Trophoblast cell (in vitro differentiated cells and primary cell): ENCODE measurements at regions not wholly inside any gene's neighbourhood (a gene's known extent, or its start where the extent isn't known, plus 50 kb on each side); places are given as distances from the start of the nearest gene placed in this dataset.
A peak's percentile ranks its signal among the peaks of the same experiment; 100 is the strongest.

Experiments
- DNase-seq, 2 donors: peaks; one replicate each; pipeline ENCODE4 v3.0.0-alpha.2; 2016
- H2AFZ ChIP-seq: 2 replicates; pipeline ENCODE4 v1.6.1; 2013; ENCODE audit warnings: low read length, moderate library complexity, mild to moderate bottlenecking; ENCODE audit not compliant: insufficient read depth, poor library complexity
- H2AK5ac ChIP-seq: 2 replicates; pipeline ENCODE4 v1.6.1; 2013; ENCODE audit warnings: mild to moderate bottlenecking, low read length
- H2BK120ac ChIP-seq: 2 replicates; pipeline ENCODE4 v1.6.1; 2013; ENCODE audit warnings: low read length, mild to moderate bottlenecking, moderate library complexity; ENCODE audit not compliant: insufficient read depth, poor library complexity
- H2BK12ac ChIP-seq: 2 replicates; pipeline ENCODE4 v1.6.1; 2013; ENCODE audit warnings: mild to moderate bottlenecking, low read length, moderate library complexity
- H2BK5ac ChIP-seq: 2 replicates; pipeline ENCODE4 v1.6.1; 2013; ENCODE audit warnings: low read length, low read depth, moderate library complexity, mild to moderate bottlenecking; ENCODE audit not compliant: poor library complexity
- H3K14ac ChIP-seq: 2 replicates; pipeline ENCODE4 v1.6.1; 2013; ENCODE audit warnings: mild to moderate bottlenecking, low read length
- H3K18ac ChIP-seq: 2 replicates; pipeline ENCODE4 v1.6.1; 2013; ENCODE audit warnings: mild to moderate bottlenecking, low read length
- H3K23ac ChIP-seq: 2 replicates; pipeline ENCODE4 v1.6.1; 2013; ENCODE audit warnings: low read length
- H3K27ac ChIP-seq: 2 replicates; pipeline ENCODE4 v1.5.1; 2013; ENCODE audit warnings: low read depth, mild to moderate bottlenecking, inconsistent platforms, low read length, moderate library complexity
- H3K27me3 ChIP-seq: 2 replicates; pipeline ENCODE4 v1.6.1; 2013; ENCODE audit warnings: inconsistent platforms, mild to moderate bottlenecking, low read length, moderate library complexity; ENCODE audit not compliant: insufficient read depth
- H3K36me3 ChIP-seq, 2 experiments: 1 replicate in 1 of 2; 2 replicates in 1 of 2; pipeline ENCODE4 v1.6.1; 2013; ENCODE audit warnings: low read length in 2 of 2, mild to moderate bottlenecking in 2 of 2, moderate library complexity in 1 of 2; ENCODE audit not compliant: insufficient read depth in 2 of 2, control insufficient read depth in 1 of 2
- H3K4ac ChIP-seq: 2 replicates; pipeline ENCODE4 v1.6.1; 2013; ENCODE audit warnings: low read depth, mild to moderate bottlenecking, low read length, moderate library complexity
- H3K4me1 ChIP-seq, 2 experiments: 1 replicate in 1 of 2; 2 replicates in 1 of 2; pipeline ENCODE4 v1.6.1; 2013; ENCODE audit warnings: low read length in 2 of 2, mild to moderate bottlenecking in 2 of 2, moderate library complexity in 1 of 2; ENCODE audit not compliant: insufficient read depth in 2 of 2, control insufficient read depth in 1 of 2
- H3K4me2 ChIP-seq: 2 replicates; pipeline ENCODE4 v1.6.1; 2013; ENCODE audit warnings: inconsistent platforms, mild to moderate bottlenecking, low read length, moderate library complexity
- H3K4me3 ChIP-seq: 2 replicates; pipeline ENCODE4 v1.5.1; 2013; ENCODE audit warnings: mild to moderate bottlenecking, low read depth, low read length, inconsistent platforms
- H3K79me1 ChIP-seq: one replicate; pipeline ENCODE4 v1.6.1; 2013; ENCODE audit warnings: low read length
- H3K79me2 ChIP-seq: 2 replicates; pipeline ENCODE4 v1.6.1; 2013; ENCODE audit warnings: low read length, mild to moderate bottlenecking; ENCODE audit not compliant: control insufficient read depth, insufficient read depth, poor library complexity
- H3K9ac ChIP-seq: 2 replicates; pipeline ENCODE4 v1.6.1; 2013; ENCODE audit warnings: mild to moderate bottlenecking, low read length
- H3K9me3 ChIP-seq: 2 replicates; pipeline ENCODE4 v1.6.1; 2013; ENCODE audit warnings: low read depth, mild to moderate bottlenecking, control low read depth, inconsistent platforms, low read length; ENCODE audit not compliant: insufficient read depth
- H4K12ac ChIP-seq: 2 replicates; pipeline ENCODE4 v1.6.1; 2013; ENCODE audit warnings: low read depth, mild to moderate bottlenecking, low read length, moderate library complexity
- H4K8ac ChIP-seq: 2 replicates; pipeline ENCODE4 v1.6.1; 2013; ENCODE audit warnings: low read depth, mild to moderate bottlenecking, low read length, moderate library complexity
- H4K91ac ChIP-seq: one replicate; pipeline ENCODE4 v1.6.1; 2013; ENCODE audit warnings: low read depth, mild to moderate bottlenecking, low read length, moderate library complexity
- WGBS: extraction: QIAGEN DNeasy Blood & Tissue Kit; methylation state at CpG from one replicate; pipeline ENCODE4 v1.1.7; 2013; ENCODE audit warnings: missing lambda C conversion rate; ENCODE audit not compliant: insufficient read length, insufficient coverage; ENCODE audit errors: extremely low coverage; 5-methylcytosine and 5-hydroxymethylcytosine counted together

DNA sequence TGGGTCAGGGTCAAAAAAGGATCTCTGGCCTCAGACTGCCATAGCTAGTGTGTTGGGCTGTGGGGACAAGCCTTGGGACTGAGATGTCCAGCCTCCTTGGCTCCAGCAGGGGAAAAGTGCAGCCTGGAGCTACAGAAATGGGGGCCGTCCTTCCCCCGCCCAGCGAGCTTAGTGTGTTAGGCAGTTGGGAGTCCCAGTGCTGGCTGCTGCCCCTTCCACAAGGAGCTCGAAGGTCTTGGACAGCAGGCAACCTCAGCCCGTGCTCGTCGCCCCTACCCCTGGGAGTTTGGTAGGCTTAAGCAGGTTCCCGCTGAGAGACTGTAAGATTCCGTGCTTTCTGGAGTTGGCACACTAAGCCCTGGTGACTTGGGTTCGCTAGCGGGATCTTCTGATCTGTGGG, 293.0 kb upstream of the CDH12 start:
- WGBS, result no CpG with 5 or more reads among the region's 11 CpGs
- DNase-seq, result no peak
- H4K8ac ChIP-seq, result no peak overlapping the region

DNA sequence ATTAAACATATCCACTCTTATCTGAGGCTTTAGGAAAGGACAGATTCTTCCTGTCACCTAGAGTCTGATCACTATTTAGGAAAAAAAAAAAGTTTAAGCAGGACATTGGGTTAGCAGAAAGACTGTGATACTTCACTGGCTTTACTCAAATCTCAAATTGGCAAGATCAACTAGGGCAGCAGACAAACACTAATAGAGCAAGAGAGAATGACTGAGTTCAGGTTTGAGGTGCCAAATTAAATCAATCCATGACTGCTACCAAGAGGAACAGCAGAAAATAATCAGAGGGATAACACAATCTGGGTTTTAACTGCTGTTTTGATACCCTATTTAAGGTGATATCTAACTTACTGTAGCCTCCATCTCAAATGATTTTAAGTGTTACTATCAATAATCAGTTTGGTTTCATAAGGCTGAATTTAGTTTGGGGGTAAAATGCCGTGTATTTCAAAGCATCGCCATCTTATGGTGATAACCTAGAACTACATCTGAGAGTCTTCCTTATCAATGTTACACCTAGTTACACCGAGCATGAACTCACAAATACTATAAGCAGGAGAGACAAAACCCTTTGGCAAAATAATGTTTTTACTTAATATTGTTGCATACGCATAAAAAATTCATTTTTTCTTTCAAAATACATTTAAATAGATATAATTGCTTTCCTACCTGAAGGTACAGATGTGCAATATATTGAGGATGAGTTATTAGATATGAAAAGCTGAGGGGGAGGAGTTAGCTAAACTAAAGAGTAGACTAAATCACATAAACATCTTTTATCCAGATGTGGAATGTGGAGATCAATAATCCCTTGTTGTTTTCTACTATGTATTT, 286.4 kb upstream of the CDH12 start:
- Histone ChIP-seq H3K36me3 (no peaks in the 10 kb centered on the region), H3K79me2 (no peaks in the 10 kb centered on the region), H3K4me1 (no peaks in the 10 kb centered on the region), H3K4me2 (no peak overlapping the region), H3K79me1 (no peaks in the 10 kb centered on the region), H4K91ac (no peak overlapping the region), H3K27me3 (no peaks in the 10 kb centered on the region), H2BK5ac (no peak overlapping the region), H4K8ac (no peak overlapping the region), H3K4me3 (no peak overlapping the region), H2AFZ (no peak overlapping the region), H3K27ac (no peak overlapping the region), H2BK120ac (no peak overlapping the region), H3K9ac (no peak overlapping the region), H4K12ac (no peak overlapping the region), H3K23ac (no peak overlapping the region), H3K4ac (no peak overlapping the region), H2BK12ac (no peak overlapping the region), H2AK5ac (no peak overlapping the region), H3K14ac (no peak overlapping the region), H3K18ac (no peak overlapping the region), H3K9me3 (no peaks in the 10 kb centered on the region)
- no CpG with 5 or more reads among the region's 4 CpGs for WGBS
- DNase-seq, result peak in 1 of 2 donors; percentile 36

More for the DNA sequence above, 293.0 kb upstream of the CDH12 start:
- H3K36me3 ChIP-seq, result no peaks in the 10 kb centered on the region
- H4K91ac ChIP-seq, result no peak overlapping the region
- no peak overlapping the region for H3K27ac ChIP-seq
- H2BK5ac ChIP-seq, result no peak overlapping the region
- peaks cover 2% of the 10 kb centered on the region for H3K9me3 ChIP-seq
- no peak overlapping the region for H2BK120ac ChIP-seq
- no peak overlapping the region for H3K14ac ChIP-seq
- no peak overlapping the region for H4K12ac ChIP-seq
- H3K4ac ChIP-seq, result no peak overlapping the region
- no peaks in the 10 kb centered on the region for H3K27me3 ChIP-seq
- H3K79me1 ChIP-seq, result no peaks in the 10 kb centered on the region
- H2BK12ac ChIP-seq, result no peak overlapping the region
- H2AFZ ChIP-seq, result no peak overlapping the region
- no peak overlapping the region for H2AK5ac ChIP-seq
- H3K18ac ChIP-seq, result no peak overlapping the region
- no peak overlapping the region for H3K4me3 ChIP-seq
- no peak overlapping the region for H3K9ac ChIP-seq
- no peaks in the 10 kb centered on the region for H3K79me2 ChIP-seq
- H3K23ac ChIP-seq, result no peak overlapping the region
- H3K4me1 ChIP-seq, result no peaks in the 10 kb centered on the region
- no peak overlapping the region for H3K4me2 ChIP-seq

DNA sequence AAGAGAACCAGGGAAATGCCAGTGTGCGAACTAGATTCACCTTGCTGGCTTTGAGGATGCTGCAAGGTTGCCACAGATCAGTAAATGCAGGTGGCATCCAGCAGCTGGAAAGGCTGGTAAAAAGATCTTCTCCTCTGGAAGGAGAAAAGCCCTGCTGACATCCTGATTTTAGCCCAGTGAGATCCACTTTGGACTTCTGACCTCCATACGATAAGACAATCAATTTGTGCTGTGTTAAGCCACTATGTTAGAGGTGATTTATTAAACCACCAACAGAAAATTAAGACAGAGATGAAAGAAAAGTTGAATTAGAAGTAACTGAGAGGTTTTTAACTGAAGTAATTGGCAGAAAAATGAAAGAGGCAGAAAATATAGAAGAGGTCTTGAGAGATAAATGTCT, 283.8 kb upstream of the CDH12 start:
- no peak overlapping the region for H3K4me2 ChIP-seq
- no peak overlapping the region for H4K12ac ChIP-seq
- H2BK12ac ChIP-seq, result no peak overlapping the region
- H2BK120ac ChIP-seq, result no peak overlapping the region
- no peak overlapping the region for H2AK5ac ChIP-seq
- H3K79me2 ChIP-seq, result no peaks in the 10 kb centered on the region
- no peaks in the 10 kb centered on the region for H3K79me1 ChIP-seq
- DNase-seq, result no peak
- no peak overlapping the region for H3K14ac ChIP-seq
- H3K9ac ChIP-seq, result peak overlapping the region; percentile 56
- no CpG with 5 or more reads among the region's 2 CpGs for WGBS
- no peak overlapping the region for H3K18ac ChIP-seq
- no peak overlapping the region for H3K23ac ChIP-seq
- H4K8ac ChIP-seq, result no peak overlapping the region
- H3K27me3 ChIP-seq, result no peaks in the 10 kb centered on the region
- H3K27ac ChIP-seq, result no peak overlapping the region
- H3K4ac ChIP-seq, result no peak overlapping the region
- H3K9me3 ChIP-seq, result no peaks in the 10 kb centered on the region
- H2BK5ac ChIP-seq, result no peak overlapping the region
- H4K91ac ChIP-seq, result no peak overlapping the region
- no peaks in the 10 kb centered on the region for H3K36me3 ChIP-seq
- no peak overlapping the region for H3K4me3 ChIP-seq
- H2AFZ ChIP-seq, result no peak overlapping the region
- no peaks in the 10 kb centered on the region for H3K4me1 ChIP-seq

DNA sequence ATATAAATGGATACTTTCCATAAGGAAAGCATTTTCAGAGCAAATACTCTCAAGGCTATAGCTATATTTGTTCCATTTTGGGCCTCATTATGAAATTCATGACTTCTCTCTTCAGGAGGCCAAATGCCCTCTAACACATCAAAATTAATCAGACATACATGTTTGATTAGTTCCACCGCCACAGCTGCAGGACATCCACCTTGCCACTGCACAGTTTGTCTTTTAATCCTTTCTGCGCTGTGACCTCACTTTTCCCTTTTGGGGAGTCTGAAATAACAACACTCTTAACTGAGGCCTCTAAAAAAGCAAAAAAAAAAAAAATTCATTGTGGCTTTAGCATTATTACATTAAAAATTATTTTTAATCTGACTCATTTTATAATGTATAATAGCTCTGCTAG, 279.1 kb upstream of the CDH12 start:
- H3K4me2 ChIP-seq, result no peak overlapping the region
- no CpG with 5 or more reads among the region's 2 CpGs for WGBS
- no peaks in the 10 kb centered on the region for H3K36me3 ChIP-seq
- H3K4ac ChIP-seq, result no peak overlapping the region
- no peak overlapping the region for H3K27ac ChIP-seq
- H3K9me3 ChIP-seq, result no peaks in the 10 kb centered on the region
- no peak overlapping the region for H3K23ac ChIP-seq
- H3K9ac ChIP-seq, result no peak overlapping the region
- no peaks in the 10 kb centered on the region for H3K4me1 ChIP-seq
- H2BK5ac ChIP-seq, result no peak overlapping the region
- no peak for DNase-seq
- H4K8ac ChIP-seq, result no peak overlapping the region
- H2AK5ac ChIP-seq, result no peak overlapping the region
- no peak overlapping the region for H4K12ac ChIP-seq
- no peak overlapping the region for H3K4me3 ChIP-seq
- no peak overlapping the region for H2AFZ ChIP-seq
- no peak overlapping the region for H3K18ac ChIP-seq
- H3K27me3 ChIP-seq, result no peaks in the 10 kb centered on the region
- no peak overlapping the region for H2BK12ac ChIP-seq
- no peaks in the 10 kb centered on the region for H3K79me2 ChIP-seq
- no peak overlapping the region for H3K14ac ChIP-seq
- no peak overlapping the region for H2BK120ac ChIP-seq
- no peaks in the 10 kb centered on the region for H3K79me1 ChIP-seq
- no peak overlapping the region for H4K91ac ChIP-seq
